ENCODE measurements at regions not wholly inside any gene's neighbourhood (a gene's known extent, or its start where the extent isn't known, plus 50 kb on each side); places are given as distances from the start of the nearest gene placed in this dataset.

GRCh38 chr5:169507051-169507450, 76.5 kb upstream of the SPDL1 start:
- intact Hi-C loops (cut with micrococcal nuclease): no loop called here

More at GRCh38 chr5:169507051-169507450, 76.5 kb upstream of the SPDL1 start:
- DNase-seq (ENCODE audit: low read depth, low spot score) (no peak), ATAC-seq (no peak)
- no peak overlapping the region for H2AFZ ChIP-seq (ENCODE audit: low read depth, low read length, poor library complexity, severe bottlenecking)
- CTCF ChIA-PET: no interaction called here
- POLR2A ChIA-PET: no interaction called here
- BruUV-seq (replicated peaks): no TSS peak
- H3K27ac ChIP-seq (ENCODE audit: low read depth, low read length): no peak overlapping the region
- peaks cover 10% of the 10 kb centered on the region for H3K27me3 ChIP-seq (ENCODE audit: insufficient read depth, low read length)
- no peaks in the 10 kb centered on the region for H4K20me1 ChIP-seq (ENCODE audit: insufficient read depth)
- no peak overlapping the region for H3K4me3 ChIP-seq (replicated peaks in 1 of 2; ENCODE audit: low read depth in 1 of 2, low read length in 2 of 2)
- H3K4me2 ChIP-seq (ENCODE audit: low read length): no peak overlapping the region
- no peaks in the 10 kb centered on the region for H3K36me3 ChIP-seq (ENCODE audit: control insufficient read depth in 1 of 2, insufficient read depth in 2 of 2, low read length in 2 of 2)
- no peaks in the 10 kb centered on the region for H3K9me2 ChIP-seq (ENCODE audit: insufficient read depth)
- no peaks in the 10 kb centered on the region for H3K4me1 ChIP-seq (ENCODE audit: control insufficient read depth in 1 of 2, insufficient read depth in 2 of 2, low read length in 2 of 2)
- H3K9me3 ChIP-seq (ENCODE audit: control insufficient read depth in 1 of 2, insufficient read depth in 1 of 2, low read depth in 1 of 2, low read length in 2 of 2): no peaks in the 10 kb centered on the region
- H3K79me2 ChIP-seq (ENCODE audit: insufficient read depth, low read length): no peaks in the 10 kb centered on the region
- H3K9ac ChIP-seq (ENCODE audit: low read length): no peak overlapping the region
- TF ChIP-seq ELF1 (IDR thresholded peaks at IDR 0.05; ENCODE audit: borderline replicate concordance, low read depth) (no peak), YY1 (IDR thresholded peaks at IDR 0.05; ENCODE audit: extremely low read depth, insufficient replicate concordance, low read depth, low read length) (no peak), TCF7L2 (IDR thresholded peaks at IDR 0.05; ENCODE audit: borderline replicate concordance, extremely low read depth, insufficient read depth, insufficient read length) (no peak), CEBPB (IDR thresholded peaks at IDR 0.05; ENCODE audit: low read depth) (no peak), ZFX (IDR thresholded peaks at IDR 0.05) (no peak), POLR2A (IDR thresholded peaks at IDR 0.05; ENCODE audit: borderline replicate concordance, extremely low read depth, insufficient read depth, insufficient read length) (no peak), JUND (IDR thresholded peaks at IDR 0.05) (no peak), ZNF274 (IDR thresholded peaks at IDR 0.05; ENCODE audit: low read depth, low read length) (no peak), EZH2 (IDR thresholded peaks at IDR 0.05) (no peak), MAX (IDR thresholded peaks at IDR 0.05) (no peak), RAD21 (IDR thresholded peaks at IDR 0.05; ENCODE audit: low read depth) (no peak), CBX3 (IDR thresholded peaks at IDR 0.05; ENCODE audit: low read depth) (no peak), EZH2phosphoT487 (IDR thresholded peaks at IDR 0.05; ENCODE audit: borderline replicate concordance) (no peak), EGR1 (IDR thresholded peaks at IDR 0.05; ENCODE audit: low read depth) (no peak), SRF (IDR thresholded peaks at IDR 0.05; ENCODE audit: low read depth) (no peak), SP1 (IDR thresholded peaks at IDR 0.05; ENCODE audit: low read depth) (no peak), FOSL1 (IDR thresholded peaks at IDR 0.05; ENCODE audit: low read depth) (no peak)
- TF ChIP-seq, protein P1, sequence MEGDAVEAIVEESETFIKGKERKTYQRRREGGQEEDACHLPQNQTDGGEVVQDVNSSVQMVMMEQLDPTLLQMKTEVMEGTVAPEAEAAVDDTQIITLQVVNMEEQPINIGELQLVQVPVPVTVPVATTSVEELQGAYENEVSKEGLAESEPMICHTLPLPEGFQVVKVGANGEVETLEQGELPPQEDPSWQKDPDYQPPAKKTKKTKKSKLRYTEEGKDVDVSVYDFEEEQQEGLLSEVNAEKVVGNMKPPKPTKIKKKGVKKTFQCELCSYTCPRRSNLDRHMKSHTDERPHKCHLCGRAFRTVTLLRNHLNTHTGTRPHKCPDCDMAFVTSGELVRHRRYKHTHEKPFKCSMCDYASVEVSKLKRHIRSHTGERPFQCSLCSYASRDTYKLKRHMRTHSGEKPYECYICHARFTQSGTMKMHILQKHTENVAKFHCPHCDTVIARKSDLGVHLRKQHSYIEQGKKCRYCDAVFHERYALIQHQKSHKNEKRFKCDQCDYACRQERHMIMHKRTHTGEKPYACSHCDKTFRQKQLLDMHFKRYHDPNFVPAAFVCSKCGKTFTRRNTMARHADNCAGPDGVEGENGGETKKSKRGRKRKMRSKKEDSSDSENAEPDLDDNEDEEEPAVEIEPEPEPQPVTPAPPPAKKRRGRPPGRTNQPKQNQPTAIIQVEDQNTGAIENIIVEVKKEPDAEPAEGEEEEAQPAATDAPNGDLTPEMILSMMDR (IDR thresholded peaks at IDR 0.05 in 2 of 3, conservative IDR thresholded peaks at IDR 0.05 in 1 of 3; ENCODE audit: borderline replicate concordance in 1 of 3, insufficient read depth in 1 of 3, low read depth in 2 of 3, low read length in 2 of 3): no peak
- TF ChIP-seq, protein P2, sequence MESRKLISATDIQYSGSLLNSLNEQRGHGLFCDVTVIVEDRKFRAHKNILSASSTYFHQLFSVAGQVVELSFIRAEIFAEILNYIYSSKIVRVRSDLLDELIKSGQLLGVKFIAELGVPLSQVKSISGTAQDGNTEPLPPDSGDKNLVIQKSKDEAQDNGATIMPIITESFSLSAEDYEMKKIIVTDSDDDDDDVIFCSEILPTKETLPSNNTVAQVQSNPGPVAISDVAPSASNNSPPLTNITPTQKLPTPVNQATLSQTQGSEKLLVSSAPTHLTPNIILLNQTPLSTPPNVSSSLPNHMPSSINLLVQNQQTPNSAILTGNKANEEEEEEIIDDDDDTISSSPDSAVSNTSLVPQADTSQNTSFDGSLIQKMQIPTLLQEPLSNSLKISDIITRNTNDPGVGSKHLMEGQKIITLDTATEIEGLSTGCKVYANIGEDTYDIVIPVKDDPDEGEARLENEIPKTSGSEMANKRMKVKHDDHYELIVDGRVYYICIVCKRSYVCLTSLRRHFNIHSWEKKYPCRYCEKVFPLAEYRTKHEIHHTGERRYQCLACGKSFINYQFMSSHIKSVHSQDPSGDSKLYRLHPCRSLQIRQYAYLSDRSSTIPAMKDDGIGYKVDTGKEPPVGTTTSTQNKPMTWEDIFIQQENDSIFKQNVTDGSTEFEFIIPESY (IDR thresholded peaks at IDR 0.05; ENCODE audit: extremely low read depth, insufficient replicate concordance, low read length): no peak
- RAD21 ChIA-PET (ENCODE audit: low non-redundant PET in 1 of 2, low total read pairs in 2 of 2, uncharacterized antibody in 2 of 2, unreplicated experiment in 2 of 2): no interaction called here

All from HCT116 (cell line).